ENCODE measurements at regions not wholly inside any gene's neighbourhood (a gene's known extent, or its start where the extent isn't known, plus 50 kb on each side); places are given as distances from the start of the nearest gene placed in this dataset.
"Not testable (repeated sequence)": the region's sequence is repeated elsewhere in the genome, so short reads cannot be mapped to it uniquely, and the experiment has no call there.

DNA sequence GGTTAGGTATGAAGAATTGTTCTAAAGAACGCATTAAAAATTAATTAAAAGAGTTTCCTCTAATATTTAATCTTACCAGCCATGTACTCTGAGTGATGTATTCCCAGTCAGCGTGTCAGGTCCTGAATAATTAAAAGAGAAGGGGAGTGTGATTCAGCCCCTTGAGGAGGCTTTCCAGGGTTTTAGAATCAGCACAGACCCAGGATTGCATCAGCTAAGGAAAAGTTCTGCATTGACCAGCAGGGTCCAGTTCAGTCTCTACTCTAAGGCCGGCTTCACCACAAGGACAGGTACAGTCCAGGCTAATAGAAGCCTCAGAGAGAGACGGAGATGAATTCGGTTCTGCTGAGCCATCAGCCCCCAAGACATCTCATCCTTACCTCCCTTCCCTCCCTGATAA lies 499.5 kb upstream of the PROK2 start:
- no peak overlapping the region for H3K4me3 ChIP-seq (ENCODE audit: low read depth, low read length)
- DNase-seq (ENCODE audit: low read depth): no peak

DNA sequence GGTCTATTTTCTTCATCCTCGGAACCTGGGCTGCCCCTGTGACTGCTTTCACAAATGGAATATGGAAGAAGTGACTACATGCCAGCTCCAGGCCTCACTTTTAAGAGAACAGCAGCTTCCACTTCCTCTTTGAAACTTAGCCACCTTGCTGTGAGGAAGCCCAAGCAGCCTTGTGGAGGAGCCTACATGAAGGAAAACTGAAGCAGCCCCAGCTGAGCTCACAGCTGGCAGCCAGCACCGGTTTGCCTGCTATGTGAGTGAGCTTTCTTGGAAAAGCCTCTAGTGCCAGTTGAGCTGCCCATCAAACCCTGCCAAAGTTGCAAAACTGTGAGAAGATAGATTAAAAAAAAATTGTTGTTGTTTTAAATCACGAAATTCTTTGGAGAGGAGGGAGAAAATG lies 498.0 kb upstream of the PROK2 start:
- DNase-seq (ENCODE audit: low read depth): no peak
- no peak overlapping the region for H3K4me3 ChIP-seq (ENCODE audit: low read depth, low read length)

DNA sequence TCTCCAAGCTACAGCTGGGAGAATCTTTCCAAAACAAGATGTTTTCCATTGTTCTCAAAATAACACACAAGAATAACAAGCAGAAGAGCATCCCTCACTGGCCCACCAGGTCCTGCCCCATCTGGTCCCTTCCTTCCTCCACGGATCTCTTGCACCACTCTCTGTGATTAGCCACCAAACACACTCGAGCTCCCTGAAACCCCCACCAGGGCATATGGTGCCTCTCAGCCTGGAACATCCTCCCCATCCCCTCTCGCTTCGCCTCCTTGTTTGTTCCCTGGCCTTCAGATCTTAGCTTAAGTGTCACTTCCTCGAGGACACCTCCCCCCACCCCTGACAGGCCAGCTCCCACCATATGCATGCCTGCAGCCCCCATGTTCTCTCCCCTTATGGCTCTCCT lies 496.6 kb upstream of the PROK2 start:
- DNase-seq (ENCODE audit: low read depth): no peak
- no peak overlapping the region for H3K4me3 ChIP-seq (ENCODE audit: low read depth, low read length)

DNA sequence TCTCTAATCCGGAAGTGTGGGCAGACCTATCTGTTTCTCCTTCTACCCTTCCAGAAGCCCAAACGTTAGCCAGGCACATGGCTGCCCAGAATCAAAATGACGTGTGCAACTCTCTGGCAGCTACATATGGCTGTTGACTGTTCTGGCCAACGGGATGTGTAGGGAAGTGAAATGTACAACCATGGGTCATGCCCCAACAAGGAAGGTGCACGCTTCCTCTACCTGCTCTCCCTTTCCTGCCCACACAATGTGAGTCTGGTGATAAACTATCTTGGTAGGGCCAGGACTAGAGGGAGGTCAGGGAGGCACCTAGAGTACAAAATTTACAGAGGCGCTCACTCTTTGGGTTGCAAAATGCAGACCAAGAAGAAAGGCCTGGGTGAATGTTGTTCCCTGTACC lies 495.9 kb upstream of the PROK2 start:
- no peak for DNase-seq (ENCODE audit: low read depth)
- H3K4me3 ChIP-seq (ENCODE audit: low read depth, low read length): no peak overlapping the region

GRCh38 chr3:72279631-72280041 lies 494.7 kb upstream of the PROK2 start:
- no peak overlapping the region for H3K4me3 ChIP-seq (ENCODE audit: low read depth, low read length)
- DNase-seq (ENCODE audit: low read depth): no peak

GRCh38 chr3:72279068-72279604 lies 494.2 kb upstream of the PROK2 start:
- H3K4me3 ChIP-seq (ENCODE audit: low read depth, low read length): no peak overlapping the region
- no peak for DNase-seq (ENCODE audit: low read depth)

DNA sequence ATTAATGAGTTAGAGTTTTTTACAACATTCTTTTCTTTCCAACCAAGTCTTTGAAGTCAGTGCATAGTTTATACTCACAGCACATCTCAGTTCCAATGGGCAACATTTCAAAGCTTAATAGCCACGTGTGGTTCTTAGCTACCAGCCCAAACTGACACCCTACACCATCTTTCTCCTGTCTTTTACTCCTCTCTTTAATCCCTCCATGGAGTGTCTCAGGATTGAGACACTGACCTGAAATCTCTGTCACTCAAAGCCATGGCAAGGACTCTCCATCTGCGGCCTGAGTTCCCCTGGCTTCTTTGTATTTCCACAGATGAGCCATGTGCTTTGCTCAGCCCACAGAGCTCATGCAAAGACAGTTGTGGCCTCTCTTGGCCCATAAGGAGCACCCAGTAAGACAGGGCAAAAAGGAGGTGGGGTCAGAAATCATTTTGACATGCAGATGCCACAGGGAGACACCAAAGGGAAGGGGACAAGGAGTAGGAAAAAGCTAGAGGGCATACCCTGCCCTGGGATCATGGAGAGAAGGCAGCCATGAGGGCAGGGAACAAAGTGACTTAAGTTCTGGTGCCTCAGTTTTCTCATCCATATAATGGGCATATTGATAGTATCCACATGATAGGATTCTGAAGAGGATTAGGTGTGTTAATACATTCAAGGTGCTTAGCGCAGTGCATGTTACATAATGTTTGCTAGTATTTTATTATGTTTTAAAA lies 493.6 kb upstream of the PROK2 start:
- DNase-seq (ENCODE audit: low read depth): no peak
- no peak overlapping the region for H3K4me3 ChIP-seq (ENCODE audit: low read depth, low read length)

GRCh38 chr3:72277710-72278109 lies 492.8 kb upstream of the PROK2 start:
- H3K4me3 ChIP-seq (ENCODE audit: low read depth, low read length): no peak overlapping the region
- no peak for DNase-seq (ENCODE audit: low read depth)

DNA sequence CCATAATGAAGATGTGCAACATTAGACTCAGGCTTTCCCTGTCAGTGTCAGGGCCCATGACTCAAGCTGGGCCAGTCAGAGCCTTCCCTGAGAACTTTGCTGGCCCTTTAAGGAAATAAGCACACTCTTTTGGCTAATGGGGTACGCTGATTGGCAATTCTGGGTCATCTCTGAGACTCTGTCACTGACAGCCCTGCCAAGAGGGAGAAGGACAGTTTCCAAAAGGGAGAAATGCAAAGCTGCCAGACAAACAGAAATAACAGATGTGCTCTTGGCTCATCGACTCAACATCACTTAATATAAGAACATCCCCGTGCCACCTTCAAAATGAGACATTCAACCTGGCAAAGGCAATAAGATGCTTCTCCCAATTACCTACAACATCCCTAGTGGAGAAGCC lies 491.9 kb upstream of the PROK2 start:
- DNase-seq (ENCODE audit: low read depth): no peak
- H3K4me3 ChIP-seq (ENCODE audit: low read depth, low read length): no peak overlapping the region

- H3K4me3 ChIP-seq (ENCODE audit: low read depth, low read length): no peak overlapping the region
- DNase-seq (ENCODE audit: low read depth): no peak
These were observed 490.4 kb upstream of the PROK2 start for GRCh38 chr3:72275331-72275751.

DNA sequence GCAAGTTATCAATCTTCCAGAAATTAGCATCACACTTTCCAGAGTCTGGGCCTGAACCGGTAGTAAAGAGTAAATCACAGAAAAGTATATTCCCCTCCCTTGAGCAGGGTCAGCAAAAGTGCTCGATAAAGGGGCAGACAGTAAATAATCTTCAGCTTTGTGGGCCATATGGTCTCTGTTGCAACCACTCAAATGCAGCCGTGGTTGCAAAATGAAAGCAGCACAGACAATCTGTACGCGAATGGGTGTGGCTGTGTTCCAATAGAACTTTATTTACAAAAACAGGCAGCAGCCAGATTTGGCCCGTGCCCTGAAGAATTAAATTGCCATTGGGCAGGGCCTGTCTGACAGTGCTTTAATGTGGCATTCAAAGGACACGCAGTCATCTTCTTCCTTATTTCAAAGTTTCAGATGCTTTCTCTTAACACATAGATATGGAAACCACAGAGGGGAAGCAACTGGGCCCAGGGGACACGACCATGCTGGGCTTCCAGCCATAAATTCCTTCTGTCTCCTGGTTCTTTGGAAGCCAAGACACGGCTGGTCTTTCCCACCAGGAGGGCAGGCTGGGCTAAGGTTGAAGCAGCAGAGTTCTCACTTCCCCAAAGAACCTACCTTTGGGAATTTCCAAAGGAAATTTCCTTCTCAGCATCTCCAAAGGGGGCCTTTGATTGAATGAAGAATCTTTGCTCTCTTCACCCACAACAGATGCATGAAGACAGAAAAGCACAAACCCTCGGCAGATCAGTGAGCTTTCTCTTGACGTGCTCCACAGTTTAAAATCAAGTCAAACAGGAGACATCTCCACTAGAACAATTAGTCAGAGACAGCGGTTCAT lies 489.8 kb upstream of the PROK2 start:
- peak; percentile 79 for DNase-seq (ENCODE audit: low read depth)
- no peak overlapping the region for H3K4me3 ChIP-seq (ENCODE audit: low read depth, low read length)

- DNase-seq (ENCODE audit: low read depth): peak; percentile 92
- no peak overlapping the region for H3K4me3 ChIP-seq (ENCODE audit: low read depth, low read length)
These were observed 488.7 kb upstream of the PROK2 start for GRCh38 chr3:72273615-72274014.

DNA sequence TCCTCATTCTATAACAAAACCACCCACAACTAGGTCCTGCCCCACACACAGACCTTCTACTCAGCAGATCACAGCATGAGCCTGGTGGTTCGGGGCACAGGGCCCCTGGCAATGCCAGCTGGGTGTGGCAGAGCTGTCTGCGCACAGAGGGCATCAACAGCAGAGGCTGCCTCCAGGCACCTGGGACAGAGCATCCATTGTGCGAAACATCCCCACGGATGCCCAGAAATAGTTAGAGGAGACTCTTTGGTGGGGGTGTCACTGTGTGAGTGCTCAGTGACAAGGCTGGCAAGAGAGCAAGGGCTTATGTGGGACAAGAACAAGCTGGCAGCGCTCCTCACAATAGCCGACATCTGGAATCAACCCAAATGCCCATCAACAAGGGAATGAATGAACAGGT lies 487.4 kb upstream of the PROK2 start:
- H3K4me3 ChIP-seq (ENCODE audit: low read depth, low read length): no peak overlapping the region
- DNase-seq (ENCODE audit: low read depth): no peak

DNA sequence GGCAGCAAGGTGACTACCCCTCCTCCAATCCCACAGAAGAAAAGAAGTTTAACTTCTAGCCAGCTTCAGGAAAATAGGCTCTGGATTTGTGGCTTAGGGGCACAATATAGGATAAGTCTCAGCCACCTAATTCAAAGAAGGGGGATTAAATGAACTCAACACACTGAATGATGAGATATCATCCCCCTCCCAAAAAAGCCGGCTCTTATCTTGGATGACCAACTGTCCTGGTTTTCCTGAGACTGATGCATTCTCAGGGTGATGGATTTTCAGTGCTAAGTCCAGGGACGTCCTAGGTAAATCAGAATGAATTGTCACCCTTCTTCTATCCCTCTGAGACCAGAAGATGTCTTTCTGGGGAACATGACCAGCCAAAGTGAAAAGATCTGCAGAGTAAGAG lies 487.0 kb upstream of the PROK2 start:
- DNase-seq (ENCODE audit: low read depth): no peak
- no peak overlapping the region for H3K4me3 ChIP-seq (ENCODE audit: low read depth, low read length)

- no peak for DNase-seq (ENCODE audit: low read depth)
- H3K4me3 ChIP-seq (ENCODE audit: low read depth, low read length): no peak overlapping the region
These were observed 486.3 kb upstream of the PROK2 start for GRCh38 chr3:72271216-72271615.

- H3K4me3 ChIP-seq (ENCODE audit: low read depth, low read length): no peak overlapping the region
- DNase-seq (ENCODE audit: low read depth): no peak
These were observed 485.8 kb upstream of the PROK2 start for GRCh38 chr3:72270730-72271129.

DNA sequence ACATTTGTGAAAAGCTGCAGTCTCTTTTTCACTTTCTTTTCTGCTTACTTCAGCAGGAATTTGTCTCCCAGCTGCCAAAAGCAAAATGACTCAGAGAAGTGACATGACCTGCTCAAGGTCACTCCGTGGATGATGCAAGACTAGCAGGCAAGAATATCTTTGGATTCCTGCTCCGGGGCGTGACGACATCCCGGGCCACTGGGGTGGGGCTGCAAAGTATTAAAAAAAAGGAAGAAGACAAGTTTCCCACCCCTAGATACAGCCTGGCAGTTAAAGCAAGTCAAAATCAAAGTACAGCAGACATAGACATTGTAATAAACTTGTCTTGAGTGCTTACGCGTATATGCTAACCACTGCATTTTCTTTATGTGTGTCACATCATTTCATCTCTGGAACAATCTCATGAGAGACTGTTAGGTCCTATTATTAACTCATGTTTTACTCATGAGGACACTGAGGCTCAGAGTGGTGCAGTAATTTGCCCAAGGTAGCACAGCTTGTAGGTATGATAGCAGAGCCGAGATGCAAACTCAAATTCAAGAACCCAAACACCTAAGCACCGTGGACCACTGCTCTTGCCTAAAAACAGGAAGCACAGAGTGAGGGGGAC lies 485.2 kb upstream of the PROK2 start:
- DNase-seq (ENCODE audit: low read depth): peak; percentile 97
- no peak overlapping the region for H3K4me3 ChIP-seq (ENCODE audit: low read depth, low read length)

DNA sequence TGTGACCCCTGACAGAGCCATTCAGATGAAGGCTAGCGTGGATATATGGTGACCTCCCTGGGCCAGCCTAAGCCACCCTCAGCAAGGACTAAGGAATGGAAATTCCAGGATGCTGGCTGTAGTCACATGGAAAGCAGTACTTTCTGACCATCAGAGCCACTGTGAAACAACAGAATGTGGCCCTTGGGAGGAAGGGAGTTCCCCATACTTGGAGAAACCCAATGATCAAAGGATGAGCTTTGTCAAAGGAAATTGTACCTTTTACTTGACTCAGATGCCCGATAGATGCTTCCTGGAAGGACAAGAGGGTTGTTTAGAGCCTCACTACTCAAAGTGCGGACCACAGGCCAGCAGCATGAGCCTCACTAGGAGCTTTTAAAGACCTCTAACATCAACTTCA lies 484.5 kb upstream of the PROK2 start:
- H3K4me3 ChIP-seq (ENCODE audit: low read depth, low read length): no peak overlapping the region
- no peak for DNase-seq (ENCODE audit: low read depth)

GRCh38 chr3:72266921-72267524 lies 482.1 kb upstream of the PROK2 start:
- DNase-seq (ENCODE audit: low read depth); H3K4me3 ChIP-seq (ENCODE audit: low read depth, low read length): not testable (repeated sequence)

- H3K4me3 ChIP-seq (ENCODE audit: low read depth, low read length): no peak overlapping the region
- DNase-seq (ENCODE audit: low read depth): no peak
These were observed 481.0 kb upstream of the PROK2 start for GRCh38 chr3:72266016-72266370.
